NCI-H1092 treated with DMSO at 0.1 percent for 48 hours (cell line): ENCODE measurements at regions not wholly inside any gene's neighbourhood (a gene's known extent, or its start where the extent isn't known, plus 50 kb on each side); places are given as distances from the start of the nearest gene placed in this dataset.
"Not testable (repeated sequence)": the region's sequence is repeated elsewhere in the genome, so short reads cannot be mapped to it uniquely, and the experiment has no call there.

Experiments
- DNase-seq: peaks from one replicate; lab custom pipeline; 2025; lab: John Stamatoyannopoulos, UW

GRCh38 chr10:131818510-131819234, 82.1 kb upstream of the PPP2R2D start:
- no peak for DNase-seq

GRCh38 chr10:131819241-131820072, 81.4 kb upstream of the PPP2R2D start:
- no peak for DNase-seq

- DNase-seq: no peak
These were observed 80.2 kb upstream of the PPP2R2D start for GRCh38 chr10:131820626-131821025.

- DNase-seq: no peak
These were observed 79.3 kb upstream of the PPP2R2D start for GRCh38 chr10:131821378-131822012.

- DNase-seq: no peak
These were observed 78.7 kb upstream of the PPP2R2D start for GRCh38 chr10:131822013-131822691.

- DNase-seq: no peak
These were observed 78.0 kb upstream of the PPP2R2D start for GRCh38 chr10:131822692-131823245.

- DNase-seq: not testable (repeated sequence)
These were observed 77.2 kb upstream of the PPP2R2D start for GRCh38 chr10:131823601-131824099.

- DNase-seq: no peak
These were observed 76.2 kb upstream of the PPP2R2D start for GRCh38 chr10:131824371-131825149.

- no peak for DNase-seq
These were observed 75.5 kb upstream of the PPP2R2D start for GRCh38 chr10:131825150-131825848.

- no peak for DNase-seq
These were observed 74.7 kb upstream of the PPP2R2D start for GRCh38 chr10:131825960-131826650.

GRCh38 chr10:131829156-131829930, 71.5 kb upstream of the PPP2R2D start:
- DNase-seq: no peak

- no peak for DNase-seq
These were observed 70.2 kb upstream of the PPP2R2D start for GRCh38 chr10:131830446-131831130.

- no peak for DNase-seq
These were observed 69.2 kb upstream of the PPP2R2D start for GRCh38 chr10:131831561-131831960.

GRCh38 chr10:131832056-131832685, 68.6 kb upstream of the PPP2R2D start:
- DNase-seq: no peak

- DNase-seq: no peak
These were observed 67.8 kb upstream of the PPP2R2D start for GRCh38 chr10:131833013-131833412.

GRCh38 chr10:131833446-131834080, 67.2 kb upstream of the PPP2R2D start:
- no peak for DNase-seq

- no peak for DNase-seq
These were observed 66.5 kb upstream of the PPP2R2D start for GRCh38 chr10:131834152-131834810.
